H1 (cell line): ENCODE measurements at regions not wholly inside any gene's neighbourhood (a gene's known extent, or its start where the extent isn't known, plus 50 kb on each side); places are given as distances from the start of the nearest gene placed in this dataset.

Source experiments
- CTCF ChIA-PET: fragments of 300-600 bp; sonication (Branson Sonifier 250); formaldehyde crosslinking; loops from one replicate; lab custom pipeline; 2021; ENCODE audit not compliant: partially characterized antibody; lab: Charles Lee
- POLR2A ChIA-PET: fragments of 300-600 bp; sonication (Branson Sonifier 250); formaldehyde crosslinking; loops from one replicate; lab custom pipeline; 2021; ENCODE audit warnings: inconsistent platforms; ENCODE audit not compliant: partially characterized antibody; lab: Charles Lee
- DNase-seq, 2 experiments: peaks; one replicate each; pipeline versions ENCODE4 v3.0.0 to v3.0.0-alpha.2; 2010 to 2022; ENCODE audit warnings: low spot score in 2 of 2, low read depth in 1 of 2, mixed read lengths in 1 of 2
- FAIRE-seq: peaks from 2 replicates; lab custom pipeline; 2011; peaks lifted over from hg19 to GRCh38; lab: Jason Lieb, UNC
- H2AFZ ChIP-seq: 2 replicates; pipeline ENCODE4 v1.8.1; 2012; ENCODE audit warnings: low read length, inconsistent platforms
- H2AK5ac ChIP-seq: 2 replicates; pipeline ENCODE4 v1.6.1; 2013; ENCODE audit warnings: low read depth, low read length
- H2BK120ac ChIP-seq: replicated peaks from 2 replicates; pipeline ENCODE3; 2013; ENCODE audit warnings: low read depth, low read length, inconsistent platforms
- H2BK12ac ChIP-seq: 2 replicates; pipeline ENCODE4 v1.6.1; 2013; ENCODE audit warnings: low read depth, low read length
- H2BK15ac ChIP-seq: 2 replicates; pipeline ENCODE4 v1.6.1; 2013; ENCODE audit warnings: low read length
- H2BK20ac ChIP-seq: 2 replicates; pipeline ENCODE4 v1.6.1; 2013; ENCODE audit warnings: low read length
- H2BK5ac ChIP-seq: 2 replicates; pipeline ENCODE4 v1.6.1; 2013; ENCODE audit warnings: low read depth, low read length
- H3K14ac ChIP-seq: 2 replicates; pipeline ENCODE4 v1.6.1; 2013; ENCODE audit warnings: inconsistent platforms; ENCODE audit not compliant: insufficient read length
- H3K18ac ChIP-seq: 2 replicates; pipeline ENCODE4 v1.6.1; 2013; ENCODE audit warnings: low read length; ENCODE audit errors: extremely low read depth
- H3K23ac ChIP-seq: 2 replicates; pipeline ENCODE4 v1.6.1; 2013; ENCODE audit warnings: inconsistent platforms; ENCODE audit not compliant: insufficient read length
- H3K23me2 ChIP-seq: 2 replicates; pipeline ENCODE4 v1.6.1; 2013; ENCODE audit warnings: low read depth, low read length
- H3K27ac ChIP-seq: 2 replicates; pipeline ENCODE4 v1.6.1; 2011; ENCODE audit warnings: low read depth, low read length, inconsistent platforms
- H3K27me3 ChIP-seq, 4 experiments: replicated peaks in 1 of 4; 1 replicate in 1 of 4; 2 replicates in 3 of 4; pipeline versions ENCODE4 v1.6.1 to v1.8.1; 2011 to 2013; ENCODE audit warnings: low read length in 3 of 4, mild to moderate bottlenecking in 3 of 4, inconsistent platforms in 2 of 4, mixed read lengths in 2 of 4, moderate library complexity in 1 of 4; ENCODE audit not compliant: control insufficient read depth in 3 of 4, insufficient read depth in 3 of 4; ENCODE audit errors: extremely low read depth in 1 of 4
- H3K36me3 ChIP-seq, 4 experiments: 2 replicates each; pipeline versions ENCODE4 v1.6.1 to v1.8.1; 2011 to 2013; ENCODE audit warnings: mild to moderate bottlenecking in 4 of 4, low read length in 3 of 4, moderate library complexity in 2 of 4, control low read depth in 1 of 4, inconsistent platforms in 1 of 4; ENCODE audit not compliant: insufficient read depth in 4 of 4, control insufficient read depth in 2 of 4
- H3K4ac ChIP-seq: replicated peaks from 2 replicates; pipeline ENCODE3; 2013; ENCODE audit warnings: low read length, low read depth, mixed read lengths, inconsistent platforms; ENCODE audit not compliant: insufficient read length
- H3K4me1 ChIP-seq, 4 experiments: replicated peaks in 1 of 4; 1 replicate in 1 of 4; 2 replicates in 3 of 4; pipeline versions ENCODE4 v1.6.1 to v1.8.1; 2011 to 2013; ENCODE audit warnings: low read length in 3 of 4, inconsistent platforms in 2 of 4, mixed read lengths in 1 of 4; ENCODE audit not compliant: insufficient read depth in 4 of 4, control insufficient read depth in 3 of 4
- H3K4me2 ChIP-seq, 2 experiments: 2 replicates each; pipeline versions ENCODE4 v1.6.1 to v1.8.1; 2011 to 2013; ENCODE audit warnings: low read depth in 2 of 2, low read length in 2 of 2, control low read depth in 1 of 2, inconsistent platforms in 1 of 2, mild to moderate bottlenecking in 1 of 2; ENCODE audit not compliant: insufficient read depth in 1 of 2
- H3K4me3 ChIP-seq, 4 experiments: fragments of 200-600, 300-600 bp in 1 of 4; sonication (generic), shearing (Covaris generic), sonication (Bioruptor Twin) in 1 of 4; 2 replicates each; pipeline versions ENCODE4 v1.5.1 to v1.8.1; 2011 to 2016; ENCODE audit warnings: low read length in 4 of 4, low read depth in 3 of 4, control low read depth in 2 of 4, inconsistent platforms in 2 of 4, mild to moderate bottlenecking in 2 of 4, mixed read lengths in 1 of 4, moderate library complexity in 1 of 4; ENCODE audit not compliant: insufficient read depth in 2 of 4; ENCODE audit errors: extremely low read depth in 1 of 4
- H3K56ac ChIP-seq: replicated peaks from 2 replicates; pipeline ENCODE3; 2013; ENCODE audit warnings: low read depth, mild to moderate bottlenecking, mixed read lengths, low read length, inconsistent platforms; ENCODE audit not compliant: insufficient read length
- H3K79me1 ChIP-seq: 2 replicates; pipeline ENCODE4 v1.6.1; 2013; ENCODE audit warnings: low read depth, low read length, control low read depth
- H3K79me2 ChIP-seq, 2 experiments: 2 replicates each; pipeline versions ENCODE4 v1.6.1 to v1.8.1; 2012 to 2013; ENCODE audit warnings: low read length in 2 of 2, mild to moderate bottlenecking in 2 of 2, inconsistent platforms in 1 of 2; ENCODE audit not compliant: insufficient read depth in 2 of 2, control insufficient read depth in 1 of 2
- H3K9ac ChIP-seq, 4 experiments: replicated peaks in 1 of 4; 1 replicate in 1 of 4; 2 replicates in 3 of 4; pipeline versions ENCODE4 v1.6.1 to v1.8.1; 2011 to 2013; ENCODE audit warnings: low read depth in 3 of 4, low read length in 3 of 4, control low read depth in 2 of 4, mild to moderate bottlenecking in 2 of 4, moderate library complexity in 2 of 4, inconsistent platforms in 1 of 4; ENCODE audit errors: extremely low read depth in 1 of 4
- H3K9me3 ChIP-seq, 2 experiments: 2 replicates each; pipeline versions ENCODE4 v1.6.1 to v1.8.1; 2012 to 2013; ENCODE audit warnings: mild to moderate bottlenecking in 2 of 2, moderate library complexity in 2 of 2, control low read depth in 1 of 2, inconsistent platforms in 1 of 2, low read depth in 1 of 2, low read length in 1 of 2, mixed read lengths in 1 of 2; ENCODE audit not compliant: insufficient read depth in 2 of 2
- H4K20me1 ChIP-seq, 2 experiments: replicated peaks in 1 of 2; 2 replicates each; pipeline versions ENCODE3 to v1.8.1; 2011 to 2013; ENCODE audit warnings: inconsistent platforms in 2 of 2, low read length in 2 of 2, mild to moderate bottlenecking in 1 of 2; ENCODE audit not compliant: insufficient read depth in 2 of 2, control insufficient read depth in 1 of 2
- H4K5ac ChIP-seq: 2 replicates; pipeline ENCODE4 v1.6.1; 2013; ENCODE audit warnings: low read length, low read depth, mixed read lengths, inconsistent platforms; ENCODE audit not compliant: insufficient read length
- H4K8ac ChIP-seq: 2 replicates; pipeline ENCODE4 v1.8.0; 2013; ENCODE audit warnings: mild to moderate bottlenecking, moderate library complexity, low read length, inconsistent platforms; ENCODE audit not compliant: insufficient read depth; ENCODE audit errors: extremely low read depth
- H4K91ac ChIP-seq: replicated peaks from 2 replicates; pipeline ENCODE3; 2013; ENCODE audit warnings: low read length, mixed read lengths, inconsistent platforms; ENCODE audit not compliant: insufficient read length
- HDAC2 ChIP-seq, 2 experiments: fragments of 300-600 bp in 1 of 2; sonication (generic) in 1 of 2; IDR thresholded peaks; 2 replicates each; pipeline ENCODE4 v1.6.1; 2011 to 2012; ENCODE audit warnings: low read depth in 2 of 2, low read length in 2 of 2, mild to moderate bottlenecking in 2 of 2, moderate library complexity in 2 of 2, borderline replicate concordance in 1 of 2, inconsistent platforms in 1 of 2
- JUN ChIP-seq: IDR thresholded peaks from 2 replicates; pipeline ENCODE4 v1.6.1; 2011; ENCODE audit warnings: low read depth, mild to moderate bottlenecking, improper control_type of control experiment, low read length
- JUND ChIP-seq: IDR thresholded peaks from 2 replicates; pipeline ENCODE4 v1.6.1; 2011; ENCODE audit warnings: mild to moderate bottlenecking, improper control_type of control experiment, low read length
- RAD21 ChIP-seq, 2 experiments: IDR thresholded peaks in 1 of 2; conservative IDR thresholded peaks in 1 of 2; 2 replicates each; pipeline ENCODE4 v1.6.1; 2011; ENCODE audit warnings: low read depth in 2 of 2, low read length in 2 of 2, improper control_type of control experiment in 1 of 2, inconsistent platforms in 1 of 2, mild to moderate bottlenecking in 1 of 2, moderate library complexity in 1 of 2
- SP1 ChIP-seq: IDR thresholded peaks from 2 replicates; pipeline ENCODE4 v1.6.1; 2011; ENCODE audit warnings: low read depth, low read length
- TBP ChIP-seq: IDR thresholded peaks from 2 replicates; pipeline ENCODE4 v1.6.1; 2011; ENCODE audit warnings: low read depth, low read length, improper control_type of control experiment
- WGBS, 2 experiments: shearing (Covaris generic) in 1 of 2; methylation state at CpG; one replicate each; pipeline versions ENCODE4 v1.1.6 to v1.1.7; 2013 to 2015; ENCODE audit warnings: low lambda C conversion rate in 2 of 2, mixed read lengths in 2 of 2, inconsistent platforms in 1 of 2, low coverage in 1 of 2, missing lambda C conversion rate in 1 of 2; ENCODE audit not compliant: insufficient replicate concordance in 2 of 2, insufficient coverage in 1 of 2, insufficient read length in 1 of 2; ENCODE audit errors: extremely low coverage in 1 of 2, missing lambda C conversion rate in 1 of 2; 5-methylcytosine and 5-hydroxymethylcytosine counted together
- TF ChIP-seq, protein P1 (sequence below), 3 experiments: IDR thresholded peaks; 1 replicate in 2 of 3; 2 replicates in 1 of 3; pipeline versions ENCODE4 v1.5.1 to v1.6.1; 2011; ENCODE audit warnings: low read length in 3 of 3, mild to moderate bottlenecking in 3 of 3, inconsistent platforms in 2 of 3, low read depth in 1 of 3, moderate library complexity in 1 of 3; ENCODE audit not compliant: insufficient read depth in 1 of 3; ENCODE audit errors: control extremely low read depth in 1 of 3
- TF ChIP-seq, protein P2 (sequence below): IDR thresholded peaks from 2 replicates; pipeline ENCODE4 v1.6.1; 2012; ENCODE audit warnings: inconsistent platforms

DNA sequence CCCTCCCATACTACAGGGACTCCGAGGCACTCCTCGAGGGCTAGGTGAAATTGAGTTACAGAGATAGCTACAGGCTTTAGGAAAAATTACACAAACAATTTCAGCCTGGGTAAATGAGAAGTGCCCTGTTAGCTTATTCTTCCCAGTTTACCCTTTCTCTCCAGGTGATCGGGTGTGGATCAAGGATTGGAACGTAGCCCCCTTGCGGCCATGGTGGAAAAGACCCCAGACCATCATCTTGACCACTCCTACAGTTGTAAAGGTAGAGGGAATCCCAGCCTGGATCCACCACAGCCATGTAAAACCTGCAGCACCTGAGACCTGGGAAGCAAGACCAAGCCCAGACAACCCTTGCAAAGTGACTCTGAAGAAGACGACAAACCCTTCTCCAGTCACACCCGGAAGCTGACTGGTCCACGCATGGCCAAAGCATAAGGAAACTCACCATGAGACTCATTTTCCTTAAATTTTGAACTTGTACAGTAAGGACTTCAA is 600.6 kb downstream of the UQCRFS1 start:
- H2BK120ac ChIP-seq, result no peak overlapping the region
- no peak overlapping the region for H3K27ac ChIP-seq
- no peak overlapping the region for H3K4me3 ChIP-seq
- no peak overlapping the region for H4K91ac ChIP-seq
- no peak overlapping the region for H4K5ac ChIP-seq
- no peak overlapping the region for H3K14ac ChIP-seq
- POLR2A ChIA-PET, result no interaction called here
- no peaks in the 10 kb centered on the region for H4K20me1 ChIP-seq
- 86% methylated on average over 8 of the region's 8 CpGs; no CpG with 5 or more reads in 1 of the 2 experiments for WGBS, 2 experiments
- TF ChIP-seq, protein P1, sequence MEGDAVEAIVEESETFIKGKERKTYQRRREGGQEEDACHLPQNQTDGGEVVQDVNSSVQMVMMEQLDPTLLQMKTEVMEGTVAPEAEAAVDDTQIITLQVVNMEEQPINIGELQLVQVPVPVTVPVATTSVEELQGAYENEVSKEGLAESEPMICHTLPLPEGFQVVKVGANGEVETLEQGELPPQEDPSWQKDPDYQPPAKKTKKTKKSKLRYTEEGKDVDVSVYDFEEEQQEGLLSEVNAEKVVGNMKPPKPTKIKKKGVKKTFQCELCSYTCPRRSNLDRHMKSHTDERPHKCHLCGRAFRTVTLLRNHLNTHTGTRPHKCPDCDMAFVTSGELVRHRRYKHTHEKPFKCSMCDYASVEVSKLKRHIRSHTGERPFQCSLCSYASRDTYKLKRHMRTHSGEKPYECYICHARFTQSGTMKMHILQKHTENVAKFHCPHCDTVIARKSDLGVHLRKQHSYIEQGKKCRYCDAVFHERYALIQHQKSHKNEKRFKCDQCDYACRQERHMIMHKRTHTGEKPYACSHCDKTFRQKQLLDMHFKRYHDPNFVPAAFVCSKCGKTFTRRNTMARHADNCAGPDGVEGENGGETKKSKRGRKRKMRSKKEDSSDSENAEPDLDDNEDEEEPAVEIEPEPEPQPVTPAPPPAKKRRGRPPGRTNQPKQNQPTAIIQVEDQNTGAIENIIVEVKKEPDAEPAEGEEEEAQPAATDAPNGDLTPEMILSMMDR (IDR thresholded peaks at IDR 0.05; ENCODE audit: control extremely low read depth in 1 of 3, insufficient read depth in 1 of 3, low read depth in 1 of 3, low read length in 3 of 3), result peak; percentile 32 to 39 (median 34); a peak in 3 of 4 replicates
- no peak for TF ChIP-seq JUND
- TF ChIP-seq HDAC2 (IDR thresholded peaks at IDR 0.05; ENCODE audit: borderline replicate concordance in 1 of 2, low read depth in 2 of 2, low read length in 2 of 2), result no peak
- no peak for TF ChIP-seq SP1
- TF ChIP-seq, protein P2, sequence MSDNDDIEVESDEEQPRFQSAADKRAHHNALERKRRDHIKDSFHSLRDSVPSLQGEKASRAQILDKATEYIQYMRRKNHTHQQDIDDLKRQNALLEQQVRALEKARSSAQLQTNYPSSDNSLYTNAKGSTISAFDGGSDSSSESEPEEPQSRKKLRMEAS, result no peak
- peak in 1 of 2 experiments; percentile 39; a peak in 1 of 4 replicates for TF ChIP-seq RAD21 (IDR thresholded peaks at IDR 0.05 in 1 of 2, conservative IDR thresholded peaks at IDR 0.05 in 1 of 2; ENCODE audit: low read depth in 2 of 2, low read length in 2 of 2)
- no peak for TF ChIP-seq JUN
- no peak for TF ChIP-seq TBP
- TF ChIP-seq, all 59 proteins: peak for 2
- Histone ChIP-seq H2BK15ac (no peak overlapping the region), H3K23ac (no peak overlapping the region), H3K79me1 (no peaks in the 10 kb centered on the region), H3K36me3 (peaks cover 0 to 9% (median 0%) of the 10 kb centered on the region in 4 experiments; a peak in 1 of 8 replicates), H2BK20ac (no peak overlapping the region), H3K18ac (no peak overlapping the region), H2AFZ (no peak overlapping the region), H3K79me2 (no peaks in the 10 kb centered on the region), H3K4ac (no peak overlapping the region), H3K27me3 (no peaks in the 10 kb centered on the region), H3K9me3 (peaks cover 4 to 7% of the 10 kb centered on the region in 2 experiments; a peak in 1 of 4 replicates), H3K4me2 (no peak overlapping the region), H2BK5ac (no peak overlapping the region), H3K9ac (no peak overlapping the region), H4K8ac (no peak overlapping the region), H3K23me2 (no peaks in the 10 kb centered on the region), H2AK5ac (no peak overlapping the region), H3K56ac (no peak overlapping the region), H2BK12ac (no peak overlapping the region), H3K4me1 (no peaks in the 10 kb centered on the region)
- CTCF ChIA-PET, result interaction anchor here (0.5 to 5.3 kb wide), 17 partner anchors 8 to 572 kb away, joined by 3 to 20 read pairs (median 3); no protein-coding TSS in a partner anchor
- DNase-seq (no peak), FAIRE-seq (no peak)
